Activated CD8-positive, alpha-beta memory T cell treated with anti-CD3 and anti-CD28 coated beads, Interleukin-2, amount 10 ng/mL, durations not matched to agents 7 days and 5 days (primary cell): ENCODE measurements at regions not wholly inside any gene's neighbourhood (a gene's known extent, or its start where the extent isn't known, plus 50 kb on each side); places are given as distances from the start of the nearest gene placed in this dataset.

Source experiments
- ATAC-seq: fragments of 150-1000 bp; cut with Tn5 transposase; one replicate; pipeline ENCODE4 v1.10.0; 2021; ENCODE audit warnings: moderate library complexity
- CTCF ChIA-PET: fragments of 350-600 bp; sonication (Branson Sonifier 250); formaldehyde crosslinking; loops from one replicate; lab custom pipeline; 2021; ENCODE audit warnings: antibody characterized with exemption; lab: Charles Lee
- DNase-seq: peaks from one replicate; pipeline ENCODE4 v3.0.0-alpha.2; 2020
- H3K27ac Mint-ChIP-seq: one replicate; pipeline ENCODE4 v1.8.0; 2021; ENCODE audit warnings: mild to moderate bottlenecking, mixed read lengths
- H3K27me3 Mint-ChIP-seq: one replicate; pipeline ENCODE4 v1.8.0; 2021; ENCODE audit warnings: mixed read lengths
- H3K36me3 Mint-ChIP-seq: one replicate; pipeline ENCODE4 v1.8.0; 2021; ENCODE audit warnings: mild to moderate bottlenecking, mixed read lengths
- H3K4me1 Mint-ChIP-seq: one replicate; pipeline ENCODE4 v1.8.0; 2021; ENCODE audit warnings: mixed read lengths
- H3K4me3 Mint-ChIP-seq: one replicate; pipeline ENCODE4 v1.8.0; 2021; ENCODE audit warnings: mild to moderate bottlenecking, moderate library complexity, mixed read lengths
- H3K9me3 Mint-ChIP-seq: one replicate; pipeline ENCODE4 v1.8.0; 2022; ENCODE audit warnings: low read depth, mixed read lengths

GRCh38 chr10:71059054-71059818 lies 153.1 kb upstream of the UNC5B start:
- Mint-ChIP-seq H3K4me1 (no peaks in the 10 kb centered on the region), H3K27me3 (peaks cover 7% of the 10 kb centered on the region), H3K27ac (no peak overlapping the region), H3K36me3 (no peaks in the 10 kb centered on the region), H3K9me3 (no peaks in the 10 kb centered on the region), H3K4me3 (no peak overlapping the region)
- no peak for DNase-seq
- no peak for ATAC-seq
- CTCF ChIA-PET: no interaction called here

- H3K9me3 Mint-ChIP-seq: no peaks in the 10 kb centered on the region
- peaks cover 7% of the 10 kb centered on the region for H3K27me3 Mint-ChIP-seq
- H3K4me3 Mint-ChIP-seq: no peak overlapping the region
- H3K27ac Mint-ChIP-seq: no peak overlapping the region
- no peak for DNase-seq
- ATAC-seq: no peak
- H3K36me3 Mint-ChIP-seq: no peaks in the 10 kb centered on the region
- H3K4me1 Mint-ChIP-seq: no peaks in the 10 kb centered on the region
- CTCF ChIA-PET: no interaction called here
These were observed 152.4 kb upstream of the UNC5B start for GRCh38 chr10:71059943-71060342.

GRCh38 chr10:71060476-71061426 lies 151.6 kb upstream of the UNC5B start:
- H3K27ac Mint-ChIP-seq: no peak overlapping the region
- ATAC-seq: no peak
- H3K4me3 Mint-ChIP-seq: no peak overlapping the region
- CTCF ChIA-PET: interaction anchor here (0.9 kb wide), 1 partner anchor 136 kb away, joined by 4 read pairs; no protein-coding TSS in a partner anchor
- no peaks in the 10 kb centered on the region for H3K9me3 Mint-ChIP-seq
- no peaks in the 10 kb centered on the region for H3K36me3 Mint-ChIP-seq
- DNase-seq: no peak
- H3K27me3 Mint-ChIP-seq: peaks cover 4% of the 10 kb centered on the region
- no peaks in the 10 kb centered on the region for H3K4me1 Mint-ChIP-seq

GRCh38 chr10:71061472-71061871 lies 150.9 kb upstream of the UNC5B start:
- H3K4me1 Mint-ChIP-seq: no peaks in the 10 kb centered on the region
- no peak overlapping the region for H3K27ac Mint-ChIP-seq
- peaks cover 3% of the 10 kb centered on the region for H3K27me3 Mint-ChIP-seq
- ATAC-seq: no peak
- H3K9me3 Mint-ChIP-seq: no peaks in the 10 kb centered on the region
- no peak overlapping the region for H3K4me3 Mint-ChIP-seq
- CTCF ChIA-PET: interaction anchor here (0.9 kb wide), 1 partner anchor 136 kb away, joined by 4 read pairs; no protein-coding TSS in a partner anchor
- no peak for DNase-seq
- H3K36me3 Mint-ChIP-seq: no peaks in the 10 kb centered on the region

GRCh38 chr10:71062156-71062555 lies 150.2 kb upstream of the UNC5B start:
- Mint-ChIP-seq H3K36me3 (no peaks in the 10 kb centered on the region), H3K4me3 (no peak overlapping the region), H3K4me1 (no peaks in the 10 kb centered on the region), H3K27me3 (no peaks in the 10 kb centered on the region), H3K9me3 (no peaks in the 10 kb centered on the region), H3K27ac (no peak overlapping the region)
- DNase-seq: no peak
- CTCF ChIA-PET: no interaction called here
- no peak for ATAC-seq

- no peak for ATAC-seq
- H3K27ac Mint-ChIP-seq: no peak overlapping the region
- no peaks in the 10 kb centered on the region for H3K9me3 Mint-ChIP-seq
- no peak for DNase-seq
- H3K36me3 Mint-ChIP-seq: no peaks in the 10 kb centered on the region
- no peaks in the 10 kb centered on the region for H3K27me3 Mint-ChIP-seq
- H3K4me3 Mint-ChIP-seq: no peak overlapping the region
- CTCF ChIA-PET: interaction anchor here (2.2 kb wide), 1 partner anchor 137 kb away, joined by 10 read pairs; no protein-coding TSS in a partner anchor
- no peaks in the 10 kb centered on the region for H3K4me1 Mint-ChIP-seq
These were observed 149.0 kb upstream of the UNC5B start for GRCh38 chr10:71063401-71063800.

- Mint-ChIP-seq H3K4me3 (no peak overlapping the region), H3K9me3 (no peaks in the 10 kb centered on the region), H3K27ac (no peak overlapping the region), H3K4me1 (no peaks in the 10 kb centered on the region), H3K36me3 (no peaks in the 10 kb centered on the region), H3K27me3 (no peaks in the 10 kb centered on the region)
- CTCF ChIA-PET: interaction anchor here (2.2 kb wide), 1 partner anchor 138 kb away, joined by 10 read pairs; no protein-coding TSS in a partner anchor
- DNase-seq (no peak), ATAC-seq (no peak)
These were observed 147.8 kb upstream of the UNC5B start for GRCh38 chr10:71064413-71065118.

- Mint-ChIP-seq H3K27me3 (no peaks in the 10 kb centered on the region), H3K4me3 (no peak overlapping the region), H3K27ac (no peak overlapping the region), H3K9me3 (no peaks in the 10 kb centered on the region), H3K36me3 (no peaks in the 10 kb centered on the region), H3K4me1 (no peaks in the 10 kb centered on the region)
- ATAC-seq (no peak), DNase-seq (no peak)
- CTCF ChIA-PET: interaction anchor here (2.2 kb wide), 1 partner anchor 140 kb away, joined by 10 read pairs; no protein-coding TSS in a partner anchor
These were observed 146.7 kb upstream of the UNC5B start for GRCh38 chr10:71065659-71066058.

GRCh38 chr10:71066600-71066999 lies 145.8 kb upstream of the UNC5B start:
- Mint-ChIP-seq H3K4me1 (no peaks in the 10 kb centered on the region), H3K9me3 (no peaks in the 10 kb centered on the region), H3K4me3 (no peak overlapping the region), H3K36me3 (no peaks in the 10 kb centered on the region), H3K27me3 (no peaks in the 10 kb centered on the region), H3K27ac (no peak overlapping the region)
- CTCF ChIA-PET: no interaction called here
- no peak for DNase-seq
- ATAC-seq: no peak

GRCh38 chr10:71067098-71067740 lies 145.2 kb upstream of the UNC5B start:
- no peaks in the 10 kb centered on the region for H3K4me1 Mint-ChIP-seq
- H3K9me3 Mint-ChIP-seq: no peaks in the 10 kb centered on the region
- ATAC-seq (no peak), DNase-seq (no peak)
- no peak overlapping the region for H3K4me3 Mint-ChIP-seq
- H3K36me3 Mint-ChIP-seq: no peaks in the 10 kb centered on the region
- no peak overlapping the region for H3K27ac Mint-ChIP-seq
- no peaks in the 10 kb centered on the region for H3K27me3 Mint-ChIP-seq
- CTCF ChIA-PET: no interaction called here

GRCh38 chr10:71068861-71069271 lies 143.5 kb upstream of the UNC5B start:
- H3K36me3 Mint-ChIP-seq: no peaks in the 10 kb centered on the region
- H3K9me3 Mint-ChIP-seq: no peaks in the 10 kb centered on the region
- CTCF ChIA-PET: no interaction called here
- ATAC-seq (no peak), DNase-seq (no peak)
- no peak overlapping the region for H3K27ac Mint-ChIP-seq
- no peaks in the 10 kb centered on the region for H3K27me3 Mint-ChIP-seq
- H3K4me1 Mint-ChIP-seq: no peaks in the 10 kb centered on the region
- no peak overlapping the region for H3K4me3 Mint-ChIP-seq

GRCh38 chr10:71069909-71070666 lies 142.3 kb upstream of the UNC5B start:
- Mint-ChIP-seq H3K27ac (no peak overlapping the region), H3K36me3 (no peaks in the 10 kb centered on the region), H3K9me3 (no peaks in the 10 kb centered on the region), H3K4me1 (no peaks in the 10 kb centered on the region), H3K27me3 (no peaks in the 10 kb centered on the region), H3K4me3 (no peak overlapping the region)
- ATAC-seq (no peak), DNase-seq (no peak)
- CTCF ChIA-PET: no interaction called here
